OCI-LY1 (cell line): ENCODE measurements at regions not wholly inside any gene's neighbourhood (a gene's known extent, or its start where the extent isn't known, plus 50 kb on each side); places are given as distances from the start of the nearest gene placed in this dataset.

Experiments
- H2AFZ ChIP-seq: fragments of 200-600 bp; sonication (generic), shearing (Covaris generic); 2 replicates; pipeline ENCODE4 v1.6.0; 2014; ENCODE audit warnings: antibody characterized with exemption, mild to moderate bottlenecking, low read length
- H3F3A ChIP-seq: fragments of 200-600 bp; sonication (generic), shearing (Covaris generic); 2 replicates; pipeline ENCODE4 v1.6.0; 2014; ENCODE audit warnings: mild to moderate bottlenecking, antibody characterized with exemption, low read length, moderate library complexity; ENCODE audit not compliant: insufficient read depth
- H3K27ac ChIP-seq: fragments of 200-600 bp; sonication (generic); 2 replicates; pipeline ENCODE4 v1.5.1; 2014; ENCODE audit warnings: low read length, mixed run types, mild to moderate bottlenecking, low read depth; ENCODE audit not compliant: poor library complexity, severe bottlenecking
- H3K27me3 ChIP-seq: fragments of 200-600 bp; sonication (generic); 2 replicates; pipeline ENCODE4 v1.6.0; 2014; ENCODE audit warnings: antibody characterized with exemption, mild to moderate bottlenecking, low read length, moderate library complexity; ENCODE audit not compliant: insufficient read depth
- H3K36me3 ChIP-seq: fragments of 200-600 bp; sonication (generic); 2 replicates; pipeline ENCODE4 v1.6.1; 2014; ENCODE audit warnings: mild to moderate bottlenecking, antibody characterized with exemption, low read length, moderate library complexity, mixed read lengths; ENCODE audit not compliant: insufficient read depth
- H3K4me1 ChIP-seq: fragments of 200-600 bp; sonication (generic); 2 replicates; pipeline ENCODE4 v1.5.1; 2014; ENCODE audit warnings: mild to moderate bottlenecking, low read length, moderate library complexity; ENCODE audit not compliant: insufficient read depth, severe bottlenecking
- H3K4me2 ChIP-seq: fragments of 200-600 bp; sonication (generic), shearing (Covaris generic); 2 replicates; pipeline ENCODE4 v1.6.1; 2014; ENCODE audit warnings: low read length
- H3K4me3 ChIP-seq: fragments of 200-600 bp; sonication (generic); 2 replicates; pipeline ENCODE4 v1.5.1; 2014; ENCODE audit warnings: low read length, low read depth, mild to moderate bottlenecking, mixed read lengths; ENCODE audit not compliant: poor library complexity, severe bottlenecking
- H3K79me2 ChIP-seq: fragments of 200-600 bp; shearing (Covaris generic); 2 replicates; pipeline ENCODE4 v1.6.1; 2016; ENCODE audit warnings: mixed run types, low read length, mixed read lengths; ENCODE audit not compliant: insufficient read depth
- H3K9ac ChIP-seq: fragments of 200-600 bp; sonication (generic), shearing (Covaris generic); 2 replicates; pipeline ENCODE4 v1.6.1; 2014; ENCODE audit warnings: mild to moderate bottlenecking, low read length, mixed read lengths
- H3K9me2 ChIP-seq: fragments of 200-600 bp; sonication (generic), shearing (Covaris generic); 2 replicates; pipeline ENCODE4 v1.6.1; 2014; ENCODE audit warnings: low read depth, mild to moderate bottlenecking, low read length, mixed read lengths
- H3K9me3 ChIP-seq: fragments of 200-600 bp; shearing (Covaris generic); 2 replicates; pipeline ENCODE4 v1.6.1; 2014; ENCODE audit warnings: low read length, mixed read lengths
- H4K20me1 ChIP-seq: fragments of 200-600 bp; sonication (generic), shearing (Covaris generic); 2 replicates; pipeline ENCODE4 v1.6.0; 2016; ENCODE audit warnings: mild to moderate bottlenecking, low read length; ENCODE audit not compliant: insufficient read depth
- CTCF ChIP-seq: fragments of 200-600 bp; sonication (generic), shearing (Covaris generic); IDR thresholded peaks from 2 replicates; pipeline ENCODE4 v1.5.1; 2017; ENCODE audit warnings: mild to moderate bottlenecking, antibody characterized with exemption, low read length, moderate library complexity, mixed read lengths
- EZH2 ChIP-seq: fragments of 200-600 bp; sonication (generic), shearing (Covaris generic); IDR thresholded peaks from 2 replicates; pipeline ENCODE4 v1.8.0; 2017; ENCODE audit warnings: borderline replicate concordance, mixed run types, mild to moderate bottlenecking, antibody characterized with exemption, low read length, moderate library complexity, mixed read lengths

GRCh38 chr1:105102371-105102770 is 1352.7 kb downstream of the AMY1C start:
- no peaks in the 10 kb centered on the region for H3K36me3 ChIP-seq
- H3K79me2 ChIP-seq = no peaks in the 10 kb centered on the region
- no peaks in the 10 kb centered on the region for H3F3A ChIP-seq
- H3K9ac ChIP-seq = no peak overlapping the region
- no peak overlapping the region for H3K27ac ChIP-seq
- TF ChIP-seq CTCF (no peak), EZH2 (no peak)
- no peak overlapping the region for H3K4me2 ChIP-seq
- H3K27me3 ChIP-seq = no peaks in the 10 kb centered on the region
- peaks cover 5% of the 10 kb centered on the region for H3K4me1 ChIP-seq
- no peaks in the 10 kb centered on the region for H3K9me2 ChIP-seq
- H4K20me1 ChIP-seq = no peaks in the 10 kb centered on the region
- H2AFZ ChIP-seq = 0 out of 2 replicates have a peak overlapping the region, but pooled peaks have one; percentile 65
- H3K9me3 ChIP-seq = no peaks in the 10 kb centered on the region
- no peak overlapping the region for H3K4me3 ChIP-seq

- TF ChIP-seq CTCF (no peak), EZH2 (no peak)
- Histone ChIP-seq H3K27ac (no peak overlapping the region), H3K4me1 (peaks cover 6% of the 10 kb centered on the region), H3K9me2 (no peaks in the 10 kb centered on the region), H3F3A (no peaks in the 10 kb centered on the region), H3K9me3 (0 out of 2 replicates have a peak, but pooled peaks cover 7% of the 10 kb centered on the region), H3K27me3 (no peaks in the 10 kb centered on the region), H2AFZ (no peak overlapping the region), H3K4me2 (no peak overlapping the region), H4K20me1 (no peaks in the 10 kb centered on the region), H3K4me3 (no peak overlapping the region), H3K9ac (no peak overlapping the region), H3K79me2 (no peaks in the 10 kb centered on the region), H3K36me3 (no peaks in the 10 kb centered on the region)
These were observed 1372.3 kb downstream of the AMY1C start for GRCh38 chr1:105122041-105122440.

GRCh38 chr1:105137543-105138457 is 1388.1 kb downstream of the AMY1C start:
- Histone ChIP-seq H3K36me3 (no peaks in the 10 kb centered on the region), H2AFZ (peak overlapping the region; percentile 87), H3K4me1 (peaks cover 27% of the 10 kb centered on the region), H3K9me3 (no peaks in the 10 kb centered on the region), H4K20me1 (no peaks in the 10 kb centered on the region), H3K27me3 (no peaks in the 10 kb centered on the region), H3K9me2 (no peaks in the 10 kb centered on the region), H3K27ac (peak overlapping the region; percentile 83), H3K4me2 (peak overlapping the region; percentile 69), H3F3A (no peaks in the 10 kb centered on the region), H3K4me3 (peak overlapping the region; percentile 42), H3K79me2 (no peaks in the 10 kb centered on the region), H3K9ac (peak overlapping the region; percentile 50; the same call in 1 of the 2 replicates)
- TF ChIP-seq CTCF (peak; percentile 73), EZH2 (no peak)
